ENCODE measurements at regions not wholly inside any gene's neighbourhood (a gene's known extent, or its start where the extent isn't known, plus 50 kb on each side); places are given as distances from the start of the nearest gene placed in this dataset.

DNA sequence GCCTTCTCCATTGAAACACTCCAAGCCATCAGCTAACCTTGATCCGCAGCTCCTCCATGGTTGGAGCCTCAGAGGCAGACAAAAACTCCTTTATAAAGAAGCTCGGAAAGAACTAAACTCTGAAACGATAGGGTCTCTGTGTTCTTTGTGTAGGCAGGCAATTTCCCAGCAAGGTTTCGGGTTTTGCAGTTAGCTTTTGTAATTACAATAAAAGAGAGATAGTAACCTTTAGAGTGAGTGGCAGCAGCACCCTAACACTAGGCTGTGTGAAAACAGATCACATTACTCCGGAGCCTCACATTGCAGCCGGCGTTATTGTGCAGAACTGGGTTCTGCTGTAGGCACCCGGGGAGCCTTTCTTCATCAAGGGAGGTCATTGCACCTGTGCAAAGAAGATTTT lies 115.8 kb upstream of the MAP3K1 start:
- H3K4me2 ChIP-seq (ENCODE audit: control insufficient read depth, extremely low read depth, insufficient read depth, low read depth, low read length) = no peak overlapping the region
- H3K9me1 ChIP-seq (ENCODE audit: control insufficient read depth, extremely low read depth, insufficient read depth, low read length) = no peaks in the 10 kb centered on the region
- no peaks in the 10 kb centered on the region for H3K36me3 ChIP-seq (ENCODE audit: control insufficient read depth in 2 of 2, extremely low read depth in 1 of 2, insufficient read depth in 2 of 2, low read length in 2 of 2)
- H3K9ac ChIP-seq (ENCODE audit: control insufficient read depth, extremely low read depth, insufficient read depth, low read length) = no peak overlapping the region
- no peaks in the 10 kb centered on the region for H4K20me1 ChIP-seq (ENCODE audit: control insufficient read depth, extremely low read depth, insufficient read depth, low read length)
- dilution Hi-C loops (cut with MboI; ENCODE audit: extremely low pct_ligation_motif_present, low sequenced_read_pairs) = no loop called here
- DNase-seq (ENCODE audit: low read depth, low spot score) (no peak), FAIRE-seq (no peak)
- no peak overlapping the region for H3K27ac ChIP-seq (ENCODE audit: control insufficient read depth, insufficient read depth, low read length)
- TF ChIP-seq, protein P1, sequence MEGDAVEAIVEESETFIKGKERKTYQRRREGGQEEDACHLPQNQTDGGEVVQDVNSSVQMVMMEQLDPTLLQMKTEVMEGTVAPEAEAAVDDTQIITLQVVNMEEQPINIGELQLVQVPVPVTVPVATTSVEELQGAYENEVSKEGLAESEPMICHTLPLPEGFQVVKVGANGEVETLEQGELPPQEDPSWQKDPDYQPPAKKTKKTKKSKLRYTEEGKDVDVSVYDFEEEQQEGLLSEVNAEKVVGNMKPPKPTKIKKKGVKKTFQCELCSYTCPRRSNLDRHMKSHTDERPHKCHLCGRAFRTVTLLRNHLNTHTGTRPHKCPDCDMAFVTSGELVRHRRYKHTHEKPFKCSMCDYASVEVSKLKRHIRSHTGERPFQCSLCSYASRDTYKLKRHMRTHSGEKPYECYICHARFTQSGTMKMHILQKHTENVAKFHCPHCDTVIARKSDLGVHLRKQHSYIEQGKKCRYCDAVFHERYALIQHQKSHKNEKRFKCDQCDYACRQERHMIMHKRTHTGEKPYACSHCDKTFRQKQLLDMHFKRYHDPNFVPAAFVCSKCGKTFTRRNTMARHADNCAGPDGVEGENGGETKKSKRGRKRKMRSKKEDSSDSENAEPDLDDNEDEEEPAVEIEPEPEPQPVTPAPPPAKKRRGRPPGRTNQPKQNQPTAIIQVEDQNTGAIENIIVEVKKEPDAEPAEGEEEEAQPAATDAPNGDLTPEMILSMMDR (optimal IDR thresholded peaks at IDR 0.05 in 1 of 3, IDR thresholded peaks at IDR 0.05 in 1 of 3, conservative IDR thresholded peaks at IDR 0.05 in 1 of 3; ENCODE audit: extremely low read depth in 1 of 3, insufficient read depth in 2 of 3, low read length in 3 of 3) = no peak
- no peak for TF ChIP-seq EZH2 (IDR thresholded peaks at IDR 0.05; ENCODE audit: low read length)
- no peaks in the 10 kb centered on the region for H3K27me3 ChIP-seq (ENCODE audit: control insufficient read depth, extremely low read depth, insufficient read depth, low read length)
- no peak overlapping the region for H3K4me3 ChIP-seq (ENCODE audit: control insufficient read depth in 2 of 3, extremely low read depth in 1 of 3, insufficient read depth in 2 of 3, low read depth in 1 of 3, low read length in 3 of 3)
- H3K79me2 ChIP-seq (ENCODE audit: control insufficient read depth, insufficient read depth, low read length) = no peaks in the 10 kb centered on the region
- H3K4me1 ChIP-seq (ENCODE audit: control insufficient read depth, extremely low read depth, insufficient read depth, low read length) = no peaks in the 10 kb centered on the region
- H3K9me3 ChIP-seq (ENCODE audit: control insufficient read depth, low read depth, low read length) = no peaks in the 10 kb centered on the region
- H2AFZ ChIP-seq (ENCODE audit: control insufficient read depth, low read length) = no peak overlapping the region

DNA sequence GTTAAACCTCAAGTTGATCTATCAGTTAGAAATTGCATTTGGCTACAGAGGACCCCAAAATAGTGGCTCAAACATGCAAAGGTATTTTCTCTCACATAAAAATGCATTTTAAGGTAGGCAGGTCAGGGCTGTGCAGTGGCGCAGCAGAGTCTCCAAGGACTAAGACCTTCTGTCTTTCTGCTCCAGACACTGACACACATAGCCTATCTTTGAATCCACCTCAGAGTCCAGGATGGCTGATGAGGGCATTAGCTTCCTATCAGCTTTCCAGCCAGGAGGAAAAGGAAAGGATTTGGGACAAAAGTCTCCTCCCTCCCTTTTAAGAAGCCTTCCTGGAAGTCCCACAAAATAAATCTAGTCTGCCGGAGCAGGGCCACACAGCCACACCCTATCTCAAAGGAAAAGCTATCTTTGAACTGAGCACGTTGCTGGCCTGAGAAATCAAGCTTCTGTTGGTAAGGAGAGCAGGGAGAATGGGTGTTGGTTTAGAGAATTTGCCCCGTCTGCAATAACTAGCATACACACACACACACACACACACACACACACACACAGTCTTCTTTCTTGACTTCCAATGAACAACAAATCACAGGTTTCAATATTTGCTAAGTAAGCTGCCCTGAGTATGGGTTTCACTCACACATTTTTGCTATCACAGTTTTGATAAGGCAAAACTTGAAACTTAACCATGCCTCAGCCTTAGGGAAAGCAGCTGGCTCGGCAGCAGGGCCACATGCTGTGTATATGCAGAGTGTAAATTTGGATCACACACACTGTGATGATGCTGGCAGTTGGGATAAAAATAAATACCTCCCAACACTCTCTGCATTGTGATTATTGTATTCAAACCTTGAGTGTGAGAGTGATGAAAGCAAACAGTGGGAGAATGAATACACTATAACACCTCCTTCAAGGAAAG lies 116.6 kb upstream of the MAP3K1 start:
- no peak overlapping the region for H2AFZ ChIP-seq (ENCODE audit: control insufficient read depth, low read length)
- H3K36me3 ChIP-seq (ENCODE audit: control insufficient read depth in 2 of 2, extremely low read depth in 1 of 2, insufficient read depth in 2 of 2, low read length in 2 of 2) = no peaks in the 10 kb centered on the region
- dilution Hi-C loops (cut with MboI; ENCODE audit: extremely low pct_ligation_motif_present, low sequenced_read_pairs) = no loop called here
- no peaks in the 10 kb centered on the region for H3K9me1 ChIP-seq (ENCODE audit: control insufficient read depth, extremely low read depth, insufficient read depth, low read length)
- FAIRE-seq (no peak), DNase-seq (ENCODE audit: low read depth, low spot score) (no peak)
- H3K9ac ChIP-seq (ENCODE audit: control insufficient read depth, extremely low read depth, insufficient read depth, low read length) = no peak overlapping the region
- TF ChIP-seq, protein P1 (optimal IDR thresholded peaks at IDR 0.05 in 1 of 3, IDR thresholded peaks at IDR 0.05 in 1 of 3, conservative IDR thresholded peaks at IDR 0.05 in 1 of 3; ENCODE audit: extremely low read depth in 1 of 3, insufficient read depth in 2 of 3, low read length in 3 of 3) = no peak
- no peak for TF ChIP-seq EZH2 (IDR thresholded peaks at IDR 0.05; ENCODE audit: low read length)
- no peaks in the 10 kb centered on the region for H3K27me3 ChIP-seq (ENCODE audit: control insufficient read depth, extremely low read depth, insufficient read depth, low read length)
- H3K4me3 ChIP-seq (ENCODE audit: control insufficient read depth in 2 of 3, extremely low read depth in 1 of 3, insufficient read depth in 2 of 3, low read depth in 1 of 3, low read length in 3 of 3) = no peak overlapping the region
- no peaks in the 10 kb centered on the region for H4K20me1 ChIP-seq (ENCODE audit: control insufficient read depth, extremely low read depth, insufficient read depth, low read length)
- H3K79me2 ChIP-seq (ENCODE audit: control insufficient read depth, insufficient read depth, low read length) = no peaks in the 10 kb centered on the region
- no peak overlapping the region for H3K27ac ChIP-seq (ENCODE audit: control insufficient read depth, insufficient read depth, low read length)
- no peaks in the 10 kb centered on the region for H3K4me1 ChIP-seq (ENCODE audit: control insufficient read depth, extremely low read depth, insufficient read depth, low read length)
- H3K9me3 ChIP-seq (ENCODE audit: control insufficient read depth, low read depth, low read length) = no peaks in the 10 kb centered on the region
- H3K4me2 ChIP-seq (ENCODE audit: control insufficient read depth, extremely low read depth, insufficient read depth, low read depth, low read length) = no peak overlapping the region
